ENCODE measurements at regions not wholly inside any gene's neighbourhood (a gene's known extent, or its start where the extent isn't known, plus 50 kb on each side); places are given as distances from the start of the nearest gene placed in this dataset.

DNA sequence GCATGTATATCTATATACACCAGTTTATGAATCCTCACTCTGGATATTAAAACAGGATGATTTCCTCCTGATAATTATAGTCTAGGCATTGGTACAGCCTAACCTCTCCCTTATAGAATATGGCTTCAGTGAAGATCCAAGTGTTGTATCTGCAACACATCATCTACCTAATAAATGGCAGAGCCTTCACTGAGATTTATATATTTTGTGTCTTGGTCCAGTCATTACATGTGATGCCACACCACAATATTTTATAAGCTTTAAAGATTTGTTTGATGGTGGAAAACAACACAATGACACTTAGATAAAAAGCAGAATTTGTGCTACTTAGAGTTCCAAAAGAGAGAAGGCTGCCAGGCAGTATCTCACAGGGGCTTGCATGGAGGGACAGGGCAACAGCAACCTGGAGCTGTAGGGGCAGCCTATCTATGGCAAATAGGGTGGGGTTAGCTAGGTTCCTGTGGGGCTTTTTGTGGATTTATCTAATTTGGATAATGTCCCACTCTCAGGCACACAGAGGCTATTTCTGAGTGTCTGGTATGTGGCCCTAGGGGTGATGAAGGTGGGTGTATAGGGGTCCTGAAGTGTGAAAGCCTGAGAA lies 1736.7 kb upstream of the PRR20A start:
- no peak for DNase-seq (ENCODE audit: low spot score)
- intact Hi-C loops (cut with micrococcal nuclease): no loop called here
- peaks cover 17% of the 10 kb centered on the region for H3K9me3 Mint-ChIP-seq
- no peak overlapping the region for H3K4me3 Mint-ChIP-seq
- no peaks in the 10 kb centered on the region for H3K27me3 Mint-ChIP-seq (ENCODE audit: insufficient read depth)
- H3K36me3 Mint-ChIP-seq (ENCODE audit: low read depth): no peaks in the 10 kb centered on the region
- no peaks in the 10 kb centered on the region for H3K4me1 Mint-ChIP-seq (ENCODE audit: low read depth)
- H3K27ac Mint-ChIP-seq: no peak overlapping the region

DNA sequence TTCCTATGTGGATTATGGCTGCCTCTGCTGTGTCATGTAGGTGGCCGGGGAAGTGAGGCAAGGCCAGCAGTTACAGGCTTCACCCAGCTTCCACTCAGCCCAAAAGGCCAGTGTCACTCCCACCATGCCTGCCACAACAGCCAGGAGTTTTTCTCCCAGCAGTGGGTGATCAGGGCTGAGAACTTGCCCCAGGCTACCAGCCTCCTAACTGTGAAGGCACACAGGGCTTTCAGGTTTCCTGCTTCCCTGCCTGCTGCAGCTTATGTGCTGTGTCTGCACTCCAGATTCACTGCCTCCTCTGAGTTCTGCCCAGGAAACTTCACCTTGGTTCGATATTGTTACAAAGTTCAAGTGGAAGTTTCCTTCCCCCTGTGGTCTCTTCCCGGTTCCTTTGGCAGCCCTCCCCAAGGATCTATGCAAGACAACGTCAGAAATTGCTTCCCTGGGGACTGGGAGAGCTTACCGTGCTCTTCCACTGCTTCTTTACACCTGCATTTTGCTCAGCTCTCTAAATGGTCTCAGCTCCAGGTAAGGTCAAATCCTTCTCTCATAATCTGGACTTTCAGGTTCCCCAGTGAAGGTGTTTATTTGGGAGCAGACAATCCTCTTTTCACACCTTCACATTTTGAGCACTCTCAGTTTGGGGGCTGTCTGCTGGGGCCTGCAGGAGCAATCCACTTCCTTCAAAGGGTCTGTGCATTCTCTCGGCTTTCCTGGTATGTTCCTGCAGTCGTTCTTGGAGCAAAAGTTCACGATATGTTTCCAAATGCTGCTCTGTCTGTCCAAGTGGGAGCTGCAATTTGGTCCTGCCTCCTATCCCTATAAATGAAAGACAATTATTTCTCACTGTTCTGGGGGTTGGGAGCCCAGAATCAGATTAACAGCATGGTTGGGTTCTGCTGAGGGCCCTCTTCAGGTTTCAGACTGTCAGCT lies 1730.1 kb upstream of the PRR20A start:
- H3K9me3 Mint-ChIP-seq: peaks cover 14% of the 10 kb centered on the region
- H3K36me3 Mint-ChIP-seq (ENCODE audit: low read depth): no peaks in the 10 kb centered on the region
- no peak overlapping the region for H3K4me3 Mint-ChIP-seq
- intact Hi-C loops (cut with micrococcal nuclease): no loop called here
- no peak for DNase-seq (ENCODE audit: low spot score)
- H3K27ac Mint-ChIP-seq: no peak overlapping the region
- H3K27me3 Mint-ChIP-seq (ENCODE audit: insufficient read depth): no peaks in the 10 kb centered on the region
- no peaks in the 10 kb centered on the region for H3K4me1 Mint-ChIP-seq (ENCODE audit: low read depth)

DNA sequence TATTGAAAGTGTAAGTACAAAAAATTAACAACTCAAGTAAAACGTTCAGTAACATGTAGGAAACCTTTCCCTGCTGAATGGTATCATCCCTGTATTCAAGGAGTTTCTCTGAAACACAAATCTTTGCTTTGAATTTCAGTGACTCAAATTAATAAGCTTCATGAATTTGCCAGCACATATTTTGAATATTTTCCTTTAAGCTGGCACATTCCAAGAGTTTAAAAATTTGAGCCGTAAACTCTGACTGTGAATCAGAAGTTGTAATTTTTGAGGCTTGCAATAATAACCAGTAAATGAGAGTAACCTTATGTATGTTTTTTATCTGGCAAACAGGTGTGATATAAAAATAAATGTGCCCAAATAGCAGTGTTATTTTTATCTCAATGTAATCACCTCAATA lies 1722.6 kb upstream of the PRR20A start:
- Mint-ChIP-seq H3K4me3 (no peak overlapping the region), H3K27me3 (ENCODE audit: insufficient read depth) (no peaks in the 10 kb centered on the region), H3K27ac (no peak overlapping the region), H3K4me1 (ENCODE audit: low read depth) (no peaks in the 10 kb centered on the region), H3K9me3 (peaks cover 5% of the 10 kb centered on the region), H3K36me3 (ENCODE audit: low read depth) (no peaks in the 10 kb centered on the region)
- intact Hi-C loops (cut with micrococcal nuclease): no loop called here
- no peak for DNase-seq (ENCODE audit: low spot score)

- intact Hi-C loops (cut with micrococcal nuclease): no loop called here
- no peaks in the 10 kb centered on the region for H3K4me1 Mint-ChIP-seq (ENCODE audit: low read depth)
- no peak overlapping the region for H3K4me3 Mint-ChIP-seq
- no peaks in the 10 kb centered on the region for H3K36me3 Mint-ChIP-seq (ENCODE audit: low read depth)
- H3K27ac Mint-ChIP-seq: no peak overlapping the region
- H3K27me3 Mint-ChIP-seq (ENCODE audit: insufficient read depth): no peaks in the 10 kb centered on the region
- no peak for DNase-seq (ENCODE audit: low spot score)
- H3K9me3 Mint-ChIP-seq: peaks cover 33% of the 10 kb centered on the region
These were observed 1707.9 kb upstream of the PRR20A start for GRCh38 chr13:55432814-55433213.

DNA sequence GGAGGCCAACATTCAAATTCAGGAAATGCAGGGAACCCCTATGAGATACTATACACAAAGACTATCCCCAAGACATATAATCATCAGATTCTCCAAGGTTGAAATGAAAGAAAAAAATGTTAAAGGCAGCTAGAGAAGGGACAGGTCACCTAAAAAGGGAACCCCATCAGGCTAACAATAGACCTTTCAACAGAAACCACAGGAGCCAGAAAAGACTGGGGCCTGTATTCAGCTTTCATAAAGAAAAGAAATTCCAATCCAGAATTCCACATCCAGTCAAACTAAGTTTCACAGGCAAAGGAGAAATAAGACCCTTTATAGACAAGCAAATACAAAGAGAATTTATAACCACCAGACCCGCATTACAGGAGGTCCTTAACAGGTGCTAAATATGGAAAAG lies 1703.6 kb upstream of the PRR20A start:
- Mint-ChIP-seq H3K9me3 (peaks cover 34% of the 10 kb centered on the region), H3K4me1 (ENCODE audit: low read depth) (no peaks in the 10 kb centered on the region), H3K36me3 (ENCODE audit: low read depth) (no peaks in the 10 kb centered on the region), H3K4me3 (no peak overlapping the region), H3K27me3 (ENCODE audit: insufficient read depth) (no peaks in the 10 kb centered on the region), H3K27ac (no peak overlapping the region)
- DNase-seq (ENCODE audit: low spot score): no peak
- intact Hi-C loops (cut with micrococcal nuclease): no loop called here

GRCh38 chr13:55439450-55439849 lies 1701.3 kb upstream of the PRR20A start:
- Mint-ChIP-seq H3K27ac (no peak overlapping the region), H3K4me1 (ENCODE audit: low read depth) (no peaks in the 10 kb centered on the region), H3K27me3 (ENCODE audit: insufficient read depth) (no peaks in the 10 kb centered on the region), H3K36me3 (ENCODE audit: low read depth) (no peaks in the 10 kb centered on the region), H3K4me3 (no peak overlapping the region), H3K9me3 (peaks cover 25% of the 10 kb centered on the region)
- intact Hi-C loops (cut with micrococcal nuclease): no loop called here
- DNase-seq (ENCODE audit: low spot score): no peak

DNA sequence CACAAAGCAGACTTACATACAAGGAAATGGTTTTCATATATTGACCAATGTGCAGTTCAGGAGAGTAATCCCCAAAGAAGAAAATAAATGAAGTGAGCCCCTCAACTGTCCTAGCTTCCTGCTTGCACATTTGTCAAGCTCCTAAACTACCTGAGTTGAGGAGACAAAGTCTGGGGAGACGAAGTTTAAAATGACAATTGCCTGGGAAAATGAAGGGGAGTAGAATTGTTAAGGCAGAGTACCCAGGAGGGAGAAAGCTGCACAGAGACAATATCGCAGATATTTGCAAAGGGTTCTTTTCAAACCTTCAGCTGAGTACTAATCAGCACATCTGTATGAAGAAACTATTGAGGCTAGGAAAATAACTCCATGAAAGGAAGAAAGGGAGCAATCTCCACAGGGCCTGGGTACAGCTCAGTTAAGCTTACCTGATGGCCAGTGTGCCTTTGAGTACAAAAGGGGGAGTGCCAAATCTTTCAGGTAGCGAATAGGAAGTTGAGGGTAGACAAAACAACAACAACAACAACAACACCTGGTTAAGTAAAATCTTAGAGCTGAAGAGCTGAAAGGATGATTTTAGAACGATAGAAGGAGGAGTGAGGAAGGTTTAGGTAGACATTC lies 1700.1 kb upstream of the PRR20A start:
- intact Hi-C loops (cut with micrococcal nuclease): no loop called here
- no peak for DNase-seq (ENCODE audit: low spot score)
- Mint-ChIP-seq H3K36me3 (ENCODE audit: low read depth) (no peaks in the 10 kb centered on the region), H3K9me3 (peaks cover 20% of the 10 kb centered on the region), H3K4me1 (ENCODE audit: low read depth) (no peaks in the 10 kb centered on the region), H3K27me3 (ENCODE audit: insufficient read depth) (no peaks in the 10 kb centered on the region), H3K27ac (no peak overlapping the region), H3K4me3 (no peak overlapping the region)

GRCh38 chr13:55464222-55464621 lies 1676.5 kb upstream of the PRR20A start:
- Mint-ChIP-seq H3K36me3 (ENCODE audit: low read depth) (no peaks in the 10 kb centered on the region), H3K4me1 (ENCODE audit: low read depth) (no peaks in the 10 kb centered on the region), H3K4me3 (no peak overlapping the region), H3K27me3 (ENCODE audit: insufficient read depth) (no peaks in the 10 kb centered on the region), H3K9me3 (peaks cover 20% of the 10 kb centered on the region), H3K27ac (no peak overlapping the region)
- DNase-seq (ENCODE audit: low spot score): no peak
- intact Hi-C loops (cut with micrococcal nuclease): no loop called here

- no peak overlapping the region for H3K27ac Mint-ChIP-seq
- H3K9me3 Mint-ChIP-seq: peaks cover 30% of the 10 kb centered on the region
- no peak overlapping the region for H3K4me3 Mint-ChIP-seq
- no peaks in the 10 kb centered on the region for H3K36me3 Mint-ChIP-seq (ENCODE audit: low read depth)
- no peaks in the 10 kb centered on the region for H3K4me1 Mint-ChIP-seq (ENCODE audit: low read depth)
- intact Hi-C loops (cut with micrococcal nuclease): no loop called here
- no peak for DNase-seq (ENCODE audit: low spot score)
- H3K27me3 Mint-ChIP-seq (ENCODE audit: insufficient read depth): no peaks in the 10 kb centered on the region
These were observed 1673.2 kb upstream of the PRR20A start for GRCh38 chr13:55467476-55467875.

DNA sequence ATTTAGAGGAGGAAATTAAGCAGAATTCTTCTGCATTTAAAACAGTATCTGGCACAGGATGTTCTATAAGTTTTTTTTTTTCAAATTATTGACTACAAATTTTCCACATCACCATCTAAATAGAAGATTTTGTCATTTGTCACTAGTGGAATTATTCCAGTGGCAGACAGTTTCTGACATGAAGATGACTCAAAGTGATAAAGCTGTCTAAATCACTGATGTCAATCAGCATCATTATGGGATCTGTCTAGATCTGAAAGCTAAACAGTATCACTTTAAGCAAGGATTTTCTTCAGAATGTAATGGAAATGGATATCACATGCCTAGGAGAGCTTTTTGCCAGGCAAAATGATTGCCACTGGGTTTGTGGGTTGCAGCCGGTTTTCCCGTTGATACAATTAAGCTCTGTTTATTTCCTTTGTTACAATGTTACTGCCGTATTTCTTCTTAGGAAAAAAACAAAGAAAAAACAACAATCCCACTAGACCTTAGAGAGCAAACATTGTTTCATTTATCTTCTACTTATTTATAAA lies 1657.0 kb upstream of the PRR20A start:
- H3K36me3 Mint-ChIP-seq (ENCODE audit: low read depth): no peaks in the 10 kb centered on the region
- no peak for DNase-seq (ENCODE audit: low spot score)
- H3K27me3 Mint-ChIP-seq (ENCODE audit: insufficient read depth): no peaks in the 10 kb centered on the region
- no peaks in the 10 kb centered on the region for H3K4me1 Mint-ChIP-seq (ENCODE audit: low read depth)
- H3K27ac Mint-ChIP-seq: no peak overlapping the region
- H3K9me3 Mint-ChIP-seq: peaks cover 18% of the 10 kb centered on the region
- H3K4me3 Mint-ChIP-seq: no peak overlapping the region
- intact Hi-C loops (cut with micrococcal nuclease): no loop called here

- Mint-ChIP-seq H3K4me3 (no peak overlapping the region), H3K36me3 (ENCODE audit: low read depth) (no peaks in the 10 kb centered on the region), H3K27me3 (ENCODE audit: insufficient read depth) (no peaks in the 10 kb centered on the region), H3K9me3 (peaks cover 12% of the 10 kb centered on the region), H3K4me1 (ENCODE audit: low read depth) (no peaks in the 10 kb centered on the region), H3K27ac (no peak overlapping the region)
- no peak for DNase-seq (ENCODE audit: low spot score)
- intact Hi-C loops (cut with micrococcal nuclease): no loop called here
These were observed 1647.4 kb upstream of the PRR20A start for GRCh38 chr13:55493297-55493696.

DNA sequence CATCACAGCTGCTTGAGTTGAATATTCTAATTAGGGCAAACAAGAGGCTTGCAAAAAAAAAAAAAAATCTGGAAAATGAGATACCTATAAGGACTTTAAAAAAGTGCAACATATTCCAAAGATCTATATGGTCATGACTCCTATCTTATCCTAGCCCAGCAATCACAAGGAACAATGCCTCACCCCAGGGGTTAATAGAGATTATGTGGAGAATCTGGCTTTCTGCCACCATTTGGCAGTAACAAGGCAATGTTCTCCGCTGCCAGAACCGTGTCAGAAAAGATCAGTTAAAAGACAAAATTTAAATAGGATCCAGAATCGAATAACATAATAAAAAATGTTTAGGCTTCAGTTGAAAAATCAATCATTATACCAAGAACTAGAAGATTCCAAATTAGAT lies 1643.2 kb upstream of the PRR20A start:
- intact Hi-C loops (cut with micrococcal nuclease): no loop called here
- Mint-ChIP-seq H3K4me1 (ENCODE audit: low read depth) (no peaks in the 10 kb centered on the region), H3K27ac (no peak overlapping the region), H3K4me3 (no peak overlapping the region), H3K9me3 (peaks cover 12% of the 10 kb centered on the region), H3K27me3 (ENCODE audit: insufficient read depth) (no peaks in the 10 kb centered on the region), H3K36me3 (ENCODE audit: low read depth) (no peaks in the 10 kb centered on the region)
- DNase-seq (ENCODE audit: low spot score): no peak

DNA sequence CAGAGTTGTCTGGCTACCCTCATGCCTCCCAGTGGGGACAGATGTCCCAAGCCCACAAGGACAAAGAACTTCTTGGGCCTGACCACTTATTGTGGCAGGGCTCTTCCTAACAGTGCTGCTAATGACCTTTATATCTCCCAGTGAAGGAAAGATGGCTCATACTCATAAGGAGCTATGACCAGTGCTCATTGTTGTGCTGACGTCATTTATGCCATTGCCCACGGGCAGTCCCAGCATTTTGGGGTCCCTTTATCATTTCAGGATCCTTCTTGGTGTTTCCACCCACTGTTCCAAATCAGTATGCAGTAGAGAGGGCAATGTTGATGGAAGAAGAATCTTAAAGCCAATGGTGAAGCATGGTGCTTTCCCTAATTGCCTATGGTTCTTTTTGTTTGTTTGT lies 1640.0 kb upstream of the PRR20A start:
- H3K4me1 Mint-ChIP-seq (ENCODE audit: low read depth): no peaks in the 10 kb centered on the region

More for the DNA sequence above, 1640.0 kb upstream of the PRR20A start:
- DNase-seq (ENCODE audit: low spot score): no peak
- Mint-ChIP-seq H3K27ac (no peak overlapping the region), H3K9me3 (peaks cover 15% of the 10 kb centered on the region), H3K4me3 (no peak overlapping the region), H3K27me3 (ENCODE audit: insufficient read depth) (no peaks in the 10 kb centered on the region), H3K36me3 (ENCODE audit: low read depth) (no peaks in the 10 kb centered on the region)
- intact Hi-C loops (cut with micrococcal nuclease): no loop called here
